Neural cell (in vitro differentiated cells): ENCODE measurements at regions not wholly inside any gene's neighbourhood (a gene's known extent, or its start where the extent isn't known, plus 50 kb on each side); places are given as distances from the start of the nearest gene placed in this dataset.

Experiments used
- CTCF ChIP-seq: fragments of 450-650 bp; IDR thresholded peaks from 2 replicates; pipeline ENCODE4 v1.5.1; 2014; ENCODE audit warnings: antibody characterized with exemption, mild to moderate bottlenecking, moderate library complexity; ENCODE audit not compliant: poor library complexity, severe bottlenecking
- POLR2AphosphoS5 ChIP-seq: IDR thresholded peaks from 2 replicates; pipeline ENCODE4 v1.6.1; 2012

- no peak for TF ChIP-seq POLR2AphosphoS5
- no peak for TF ChIP-seq CTCF
Measured at GRCh38 chr7:49396229-49396628, 377.2 kb upstream of the VWC2 start.
